ENCODE measurements at regions not wholly inside any gene's neighbourhood (a gene's known extent, or its start where the extent isn't known, plus 50 kb on each side); places are given as distances from the start of the nearest gene placed in this dataset.

- intact Hi-C loops (cut with DNase I), result no loop called here
These were observed 55.9 kb upstream of the ATL2 start for GRCh38 chr2:38432820-38433606.

GRCh38 chr2:38430597-38431207 is 53.6 kb upstream of the ATL2 start:
- TF ChIP-seq POLR2AphosphoS5 (IDR thresholded peaks at IDR 0.05) (no peak), POLR2A (IDR thresholded peaks at IDR 0.05) (no peak), CTCF (IDR thresholded peaks at IDR 0.05) (no peak)
- Histone ChIP-seq H3K4me1 (replicated peaks) (no peaks in the 10 kb centered on the region), H3K27me3 (replicated peaks; ENCODE audit: insufficient read depth) (no peaks in the 10 kb centered on the region), H3K9me3 (no peaks in the 10 kb centered on the region), H3K27ac (no peak overlapping the region), H3K36me3 (no peaks in the 10 kb centered on the region), H3K4me3 (no peak overlapping the region)
- DNase-seq (ENCODE audit: low spot score), result no peak
- 81% methylated on average over 19 of the region's 19 CpGs for WGBS
- intact Hi-C loops (cut with DNase I), result no loop called here

More at GRCh38 chr2:38432820-38433606, 55.9 kb upstream of the ATL2 start:
- Histone ChIP-seq H3K36me3 (no peaks in the 10 kb centered on the region), H3K4me3 (no peak overlapping the region), H3K27ac (peak overlapping the region in 1 of 2 donors; percentile 14), H3K9me3 (no peaks in the 10 kb centered on the region), H3K27me3 (replicated peaks; ENCODE audit: insufficient read depth) (no peaks in the 10 kb centered on the region), H3K4me1 (replicated peaks) (no peaks in the 10 kb centered on the region)
- 92% methylated on average over 8 of the region's 8 CpGs for WGBS
- TF ChIP-seq CTCF (IDR thresholded peaks at IDR 0.05) (no peak), POLR2AphosphoS5 (IDR thresholded peaks at IDR 0.05) (no peak), POLR2A (IDR thresholded peaks at IDR 0.05) (no peak)
- DNase-seq (ENCODE audit: low spot score), result no peak

- intact Hi-C loops (cut with DNase I), result no loop called here
- H3K4me1 ChIP-seq (replicated peaks), result no peaks in the 10 kb centered on the region
- H3K27me3 ChIP-seq (replicated peaks; ENCODE audit: insufficient read depth), result no peaks in the 10 kb centered on the region
- WGBS, result 90% methylated on average over 7 of the region's 7 CpGs
- no peak overlapping the region for H3K27ac ChIP-seq
- DNase-seq (ENCODE audit: low spot score), result no peak
- H3K4me3 ChIP-seq, result no peak overlapping the region
- H3K9me3 ChIP-seq, result no peaks in the 10 kb centered on the region
- H3K36me3 ChIP-seq, result no peaks in the 10 kb centered on the region
- TF ChIP-seq CTCF (IDR thresholded peaks at IDR 0.05) (no peak), POLR2AphosphoS5 (IDR thresholded peaks at IDR 0.05) (no peak), POLR2A (IDR thresholded peaks at IDR 0.05) (no peak)
These were observed 53.1 kb upstream of the ATL2 start for GRCh38 chr2:38430196-38430595.

- DNase-seq (ENCODE audit: low spot score), result no peak
- Histone ChIP-seq H3K27ac (no peak overlapping the region), H3K27me3 (replicated peaks; ENCODE audit: insufficient read depth) (no peaks in the 10 kb centered on the region), H3K36me3 (no peaks in the 10 kb centered on the region), H3K4me1 (replicated peaks) (no peaks in the 10 kb centered on the region), H3K4me3 (no peak overlapping the region), H3K9me3 (no peaks in the 10 kb centered on the region)
- TF ChIP-seq POLR2A (IDR thresholded peaks at IDR 0.05), result no peak
- TF ChIP-seq POLR2AphosphoS5 (IDR thresholded peaks at IDR 0.05), result peak; percentile 6
- TF ChIP-seq CTCF (IDR thresholded peaks at IDR 0.05), result no peak
- intact Hi-C loops (cut with DNase I), result no loop called here
- 68% methylated on average over 6 of the region's 6 CpGs for WGBS
These were observed 50.9 kb upstream of the ATL2 start for GRCh38 chr2:38427936-38428335.

- no peaks in the 10 kb centered on the region for H3K4me1 ChIP-seq (replicated peaks)
These were observed 50.0 kb upstream of the ATL2 start for GRCh38 chr2:38427054-38427453.

More at GRCh38 chr2:38427054-38427453, 50.0 kb upstream of the ATL2 start:
- Histone ChIP-seq H3K36me3 (no peaks in the 10 kb centered on the region), H3K4me3 (no peak overlapping the region), H3K9me3 (no peaks in the 10 kb centered on the region), H3K27ac (no peak overlapping the region), H3K27me3 (replicated peaks; ENCODE audit: insufficient read depth) (no peaks in the 10 kb centered on the region)
- intact Hi-C loops (cut with DNase I), result no loop called here
- WGBS, result 59% methylated on average over 5 of the region's 5 CpGs
- DNase-seq (ENCODE audit: low spot score), result no peak
- TF ChIP-seq CTCF (IDR thresholded peaks at IDR 0.05) (no peak), POLR2AphosphoS5 (IDR thresholded peaks at IDR 0.05) (no peak), POLR2A (IDR thresholded peaks at IDR 0.05) (no peak)

All from prostate gland (tissue), 2 donors.